Neutrophil (primary cell): ENCODE measurements at regions not wholly inside any gene's neighbourhood (a gene's known extent, or its start where the extent isn't known, plus 50 kb on each side); places are given as distances from the start of the nearest gene placed in this dataset.

Experiments
- H3K27ac ChIP-seq: fragments of 200-600 bp; sonication (generic); 2 replicates; pipeline ENCODE4 v1.5.1; 2016; ENCODE audit warnings: mild to moderate bottlenecking, moderate library complexity
- H3K27me3 ChIP-seq: fragments of 200-600 bp; sonication (generic); 2 replicates; pipeline ENCODE4 v1.6.0; 2016; ENCODE audit warnings: mild to moderate bottlenecking
- H3K36me3 ChIP-seq: fragments of 200-600 bp; sonication (generic); 2 replicates; pipeline ENCODE4 v1.5.1; 2017
- H3K4me1 ChIP-seq, 2 experiments: fragments of 200-600 bp in 1 of 2; sonication (generic) in 1 of 2; 1 replicate in 1 of 2; 2 replicates in 1 of 2; pipeline versions ENCODE4 v1.5.1 to v1.6.1; 2013 to 2016; ENCODE audit warnings: low read depth in 1 of 2, low read length in 1 of 2, mild to moderate bottlenecking in 1 of 2, moderate library complexity in 1 of 2; ENCODE audit not compliant: control insufficient read depth in 1 of 2, insufficient read depth in 1 of 2
- H3K4me3 ChIP-seq, 2 experiments: fragments of 200-600 bp in 1 of 2; sonication (generic) in 1 of 2; 1 replicate in 1 of 2; 2 replicates in 1 of 2; pipeline ENCODE4 v1.5.1; 2013 to 2016; ENCODE audit warnings: low read depth in 1 of 2, low read length in 1 of 2, mild to moderate bottlenecking in 1 of 2, moderate library complexity in 1 of 2
- H3K9me3 ChIP-seq: fragments of 200-600 bp; sonication (generic); 2 replicates; pipeline ENCODE4 v1.5.1; 2016
- TF ChIP-seq, protein P1 (sequence below): fragments of 200-600 bp; sonication (generic); IDR thresholded peaks from 2 replicates; pipeline ENCODE4 v1.5.1; 2016; ENCODE audit warnings: antibody characterized with exemption

- no peak overlapping the region for H3K27ac ChIP-seq
- H3K36me3 ChIP-seq: no peaks in the 10 kb centered on the region
- H3K27me3 ChIP-seq: peaks cover 20% of the 10 kb centered on the region
- H3K4me1 ChIP-seq: no peaks in the 10 kb centered on the region
- TF ChIP-seq, protein P1, sequence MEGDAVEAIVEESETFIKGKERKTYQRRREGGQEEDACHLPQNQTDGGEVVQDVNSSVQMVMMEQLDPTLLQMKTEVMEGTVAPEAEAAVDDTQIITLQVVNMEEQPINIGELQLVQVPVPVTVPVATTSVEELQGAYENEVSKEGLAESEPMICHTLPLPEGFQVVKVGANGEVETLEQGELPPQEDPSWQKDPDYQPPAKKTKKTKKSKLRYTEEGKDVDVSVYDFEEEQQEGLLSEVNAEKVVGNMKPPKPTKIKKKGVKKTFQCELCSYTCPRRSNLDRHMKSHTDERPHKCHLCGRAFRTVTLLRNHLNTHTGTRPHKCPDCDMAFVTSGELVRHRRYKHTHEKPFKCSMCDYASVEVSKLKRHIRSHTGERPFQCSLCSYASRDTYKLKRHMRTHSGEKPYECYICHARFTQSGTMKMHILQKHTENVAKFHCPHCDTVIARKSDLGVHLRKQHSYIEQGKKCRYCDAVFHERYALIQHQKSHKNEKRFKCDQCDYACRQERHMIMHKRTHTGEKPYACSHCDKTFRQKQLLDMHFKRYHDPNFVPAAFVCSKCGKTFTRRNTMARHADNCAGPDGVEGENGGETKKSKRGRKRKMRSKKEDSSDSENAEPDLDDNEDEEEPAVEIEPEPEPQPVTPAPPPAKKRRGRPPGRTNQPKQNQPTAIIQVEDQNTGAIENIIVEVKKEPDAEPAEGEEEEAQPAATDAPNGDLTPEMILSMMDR: no peak
- H3K9me3 ChIP-seq: no peaks in the 10 kb centered on the region
- H3K4me3 ChIP-seq: no peak overlapping the region
Measured at GRCh38 chr5:135088911-135089310, 54.9 kb upstream of the PITX1 start.

DNA sequence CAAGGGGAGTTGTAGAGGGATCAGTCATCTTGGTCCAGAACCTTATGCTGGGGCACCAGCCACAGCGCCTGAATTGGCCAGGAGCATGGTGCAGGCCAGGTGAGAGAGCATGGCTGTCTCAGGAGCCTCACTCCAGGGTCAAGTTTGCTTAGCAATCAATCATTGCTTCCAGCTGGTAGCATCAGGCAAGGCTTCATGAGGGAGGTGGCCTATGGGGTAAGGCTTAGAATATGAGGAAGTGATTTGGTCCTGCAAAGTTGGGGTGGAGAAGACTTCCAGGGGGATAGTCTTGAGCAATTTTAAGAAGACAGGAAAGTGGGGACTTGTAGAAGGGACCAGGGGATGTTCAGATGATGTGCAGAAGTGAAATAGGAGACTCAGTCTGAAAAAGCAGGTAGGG is 53.9 kb upstream of the PITX1 start:
- no peak overlapping the region for H3K4me3 ChIP-seq
- peaks cover 20% of the 10 kb centered on the region for H3K27me3 ChIP-seq
- TF ChIP-seq, protein P1: no peak
- H3K9me3 ChIP-seq: no peaks in the 10 kb centered on the region
- no peak overlapping the region for H3K27ac ChIP-seq
- H3K36me3 ChIP-seq: no peaks in the 10 kb centered on the region
- no peaks in the 10 kb centered on the region for H3K4me1 ChIP-seq

GRCh38 chr5:135085936-135086725 is 52.1 kb upstream of the PITX1 start:
- Histone ChIP-seq H3K36me3 (no peaks in the 10 kb centered on the region), H3K27me3 (peaks cover 30% of the 10 kb centered on the region), H3K9me3 (no peaks in the 10 kb centered on the region), H3K4me1 (no peaks in the 10 kb centered on the region), H3K27ac (no peak overlapping the region), H3K4me3 (no peak overlapping the region)
- TF ChIP-seq, protein P1: no peak

- Histone ChIP-seq H3K36me3 (no peaks in the 10 kb centered on the region), H3K27ac (no peak overlapping the region), H3K4me1 (no peaks in the 10 kb centered on the region), H3K9me3 (no peaks in the 10 kb centered on the region), H3K4me3 (no peak overlapping the region), H3K27me3 (peaks cover 38% of the 10 kb centered on the region)
- TF ChIP-seq, protein P1: no peak
Measured at GRCh38 chr5:135085133-135085935, 51.3 kb upstream of the PITX1 start.
